Mammary epithelial cell (primary cell): ENCODE measurements at regions not wholly inside any gene's neighbourhood (a gene's known extent, or its start where the extent isn't known, plus 50 kb on each side); places are given as distances from the start of the nearest gene placed in this dataset.

Experiments used
- EZH2 ChIP-seq: IDR thresholded peaks from 2 replicates; pipeline ENCODE4 v1.6.1; 2012; ENCODE audit warnings: low read length, inconsistent platforms, borderline replicate concordance
- TF ChIP-seq, protein P1 (sequence below), 2 donors: IDR thresholded peaks in 1 of 2; conservative IDR thresholded peaks in 1 of 2; 2 replicates each; pipeline ENCODE4 v1.5.1; 2011 to 2012; ENCODE audit warnings: inconsistent platforms in 2 of 2, low read length in 2 of 2, mild to moderate bottlenecking in 2 of 2, control low read depth in 1 of 2, low read depth in 1 of 2; ENCODE audit not compliant: insufficient read depth in 1 of 2; ENCODE audit errors: extremely low read depth in 1 of 2

DNA sequence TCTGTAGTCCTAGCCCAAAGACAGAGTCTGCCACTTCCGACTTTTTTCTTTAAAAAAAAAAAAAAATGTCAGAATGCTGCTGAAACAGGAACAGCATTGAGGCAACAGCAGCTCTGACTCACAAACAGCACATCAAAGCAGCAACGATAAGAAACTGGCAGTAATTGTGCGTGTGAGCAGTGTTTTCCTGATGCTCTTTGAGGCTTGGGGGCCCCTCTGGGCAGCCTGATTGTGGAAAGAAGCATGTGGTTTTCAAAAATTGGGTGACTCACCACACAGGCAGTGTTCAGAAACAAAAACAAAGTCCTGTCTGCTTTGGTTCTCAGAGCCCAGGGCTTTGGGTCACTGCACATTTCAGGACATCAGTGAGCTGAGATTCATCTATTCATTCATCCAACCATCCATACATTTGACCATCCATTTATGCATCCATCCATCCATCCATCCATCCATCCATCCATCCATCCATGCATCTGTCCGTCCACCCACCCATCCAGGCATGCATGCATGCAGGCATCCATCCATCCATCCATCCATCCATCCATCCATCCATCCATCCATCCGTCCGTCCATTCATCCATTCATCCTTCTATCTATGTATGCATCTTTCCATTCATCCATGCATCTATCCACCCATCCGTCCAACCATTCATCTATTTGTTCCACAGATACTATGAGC is 308.4 kb downstream of the RPLP1 start:
- TF ChIP-seq, protein P1, sequence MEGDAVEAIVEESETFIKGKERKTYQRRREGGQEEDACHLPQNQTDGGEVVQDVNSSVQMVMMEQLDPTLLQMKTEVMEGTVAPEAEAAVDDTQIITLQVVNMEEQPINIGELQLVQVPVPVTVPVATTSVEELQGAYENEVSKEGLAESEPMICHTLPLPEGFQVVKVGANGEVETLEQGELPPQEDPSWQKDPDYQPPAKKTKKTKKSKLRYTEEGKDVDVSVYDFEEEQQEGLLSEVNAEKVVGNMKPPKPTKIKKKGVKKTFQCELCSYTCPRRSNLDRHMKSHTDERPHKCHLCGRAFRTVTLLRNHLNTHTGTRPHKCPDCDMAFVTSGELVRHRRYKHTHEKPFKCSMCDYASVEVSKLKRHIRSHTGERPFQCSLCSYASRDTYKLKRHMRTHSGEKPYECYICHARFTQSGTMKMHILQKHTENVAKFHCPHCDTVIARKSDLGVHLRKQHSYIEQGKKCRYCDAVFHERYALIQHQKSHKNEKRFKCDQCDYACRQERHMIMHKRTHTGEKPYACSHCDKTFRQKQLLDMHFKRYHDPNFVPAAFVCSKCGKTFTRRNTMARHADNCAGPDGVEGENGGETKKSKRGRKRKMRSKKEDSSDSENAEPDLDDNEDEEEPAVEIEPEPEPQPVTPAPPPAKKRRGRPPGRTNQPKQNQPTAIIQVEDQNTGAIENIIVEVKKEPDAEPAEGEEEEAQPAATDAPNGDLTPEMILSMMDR (conservative IDR thresholded peaks at IDR 0.05 in 1 of 2, IDR thresholded peaks at IDR 0.05 in 1 of 2; ENCODE audit: extremely low read depth in 1 of 2, insufficient read depth in 1 of 2, low read depth in 1 of 2, low read length in 2 of 2): no peak
- TF ChIP-seq EZH2: no peak
